Ovary (tissue), 7 donors: ENCODE measurements at regions not wholly inside any gene's neighbourhood (a gene's known extent, or its start where the extent isn't known, plus 50 kb on each side); places are given as distances from the start of the nearest gene placed in this dataset.

ENCODE experiments used
- DNase-seq, 5 donors: peaks; one replicate each; pipeline ENCODE4 v3.0.0-alpha.2; 2019 to 2020
- H3K27ac ChIP-seq, 2 donors: fragments of 200-600 bp; one replicate each; pipeline versions ENCODE4 v1.5.1 to v1.8.0; 2019 to 2022
- H3K27me3 ChIP-seq: fragments of 200-600 bp; one replicate; pipeline ENCODE4 v1.8.0; 2022
- H3K36me3 ChIP-seq: fragments of 200-600 bp; sonication (generic); one replicate; pipeline ENCODE4 v1.5.1; 2019
- H3K4me1 ChIP-seq: one replicate; pipeline ENCODE4 v1.8.1; 2013; ENCODE audit warnings: mild to moderate bottlenecking, moderate library complexity; ENCODE audit not compliant: insufficient read depth
- H3K4me3 ChIP-seq: fragments of 200-600 bp; sonication (generic); one replicate; pipeline ENCODE4 v1.5.1; 2017
- H3K9me3 ChIP-seq, 2 donors: fragments of 200-600 bp in 1 of 2; sonication (generic) in 1 of 2; one replicate each; pipeline versions ENCODE4 v1.5.1 to v1.8.1; 2013 to 2019; ENCODE audit warnings: mild to moderate bottlenecking in 1 of 2, moderate library complexity in 1 of 2
- CTCF ChIP-seq, 3 donors: fragments of 450-650 bp in 2 of 3; fragments of 200-600 bp in 1 of 3; IDR thresholded peaks; one replicate each; pipeline versions ENCODE4 v1.5.1 to v1.8.0; 2016 to 2022; ENCODE audit warnings: antibody characterized with exemption in 3 of 3, mild to moderate bottlenecking in 1 of 3
- EP300 ChIP-seq: sonication (generic); formaldehyde crosslinking; IDR thresholded peaks from one replicate; pipeline ENCODE4 v1.6.1; 2017; ENCODE audit warnings: antibody characterized with exemption
- POLR2A ChIP-seq: fragments of 450-650 bp; IDR thresholded peaks from one replicate; pipeline ENCODE4 v1.6.1; 2017; ENCODE audit warnings: antibody characterized with exemption, mild to moderate bottlenecking, moderate library complexity
- WGBS, 3 donors: extraction: QIAGEN DNeasy Blood & Tissue Kit in 1 of 3; methylation state at CpG; one replicate each; pipeline versions ENCODE4 v1.1.5 to v1.1.7; 2013 to 2017; 5-methylcytosine and 5-hydroxymethylcytosine counted together
- intact Hi-C, 4 donors: fragments of 100-400 bp; cut with DNase I; formaldehyde crosslinking; loops; one replicate each; pipeline versions ENCODE4 v1.11.0 to v1.15.1; 2022 to 2023
- donor health status: DM: no; HTN: no; CAD: no; lungs with moderate emphysema.
- donor health status: DM: no; HTN: no; CAD: no.
- donor health status: Bipolar disorder and iron deficiency.
- donor health status: DM: no; HTN: no; CAD: no.
- donor health status: DM: yes; HTN: yes; CAD: no.

GRCh38 chr12:66919466-66919865 lies 240.6 kb upstream of the GRIP1 start:
- Histone ChIP-seq H3K27ac (no peak overlapping the region), H3K36me3 (no peaks in the 10 kb centered on the region), H3K9me3 (no peaks in the 10 kb centered on the region), H3K4me1 (no peaks in the 10 kb centered on the region), H3K27me3 (no peaks in the 10 kb centered on the region), H3K4me3 (no peak overlapping the region)
- WGBS, 3 donors: 62 to 71% (median 66%) methylated on average over 2 of the region's 2 CpGs
- no peak for DNase-seq
- TF ChIP-seq POLR2A: no peak
- no peak for TF ChIP-seq EP300
- TF ChIP-seq CTCF (IDR thresholded peaks at IDR 0.05): no peak
- intact Hi-C loops: no loop called here

- intact Hi-C loops: loop anchor here in 1 of 4 donors (10.0 kb wide), 1 partner anchor 1515 kb away; no protein-coding TSS in a partner anchor
- Histone ChIP-seq H3K4me1 (no peaks in the 10 kb centered on the region), H3K27ac (no peak overlapping the region), H3K36me3 (no peaks in the 10 kb centered on the region), H3K4me3 (no peak overlapping the region), H3K9me3 (no peaks in the 10 kb centered on the region), H3K27me3 (no peaks in the 10 kb centered on the region)
- TF ChIP-seq CTCF (IDR thresholded peaks at IDR 0.05): no peak
- no peak for TF ChIP-seq EP300
- no peak for TF ChIP-seq POLR2A
- 94 to 98% (median 94%) methylated on average over 3 of the region's 3 CpGs for WGBS, 3 donors
- DNase-seq: no peak
These were observed 241.3 kb upstream of the GRIP1 start for GRCh38 chr12:66920205-66920604.

GRCh38 chr12:66921151-66921550 lies 242.3 kb upstream of the GRIP1 start:
- Histone ChIP-seq H3K27me3 (no peaks in the 10 kb centered on the region), H3K4me1 (no peaks in the 10 kb centered on the region), H3K9me3 (no peaks in the 10 kb centered on the region), H3K4me3 (no peak overlapping the region), H3K27ac (no peak overlapping the region), H3K36me3 (no peaks in the 10 kb centered on the region)
- 81 to 90% (median 88%) methylated on average over 1 of the region's 1 CpG for WGBS, 3 donors
- intact Hi-C loops: loop anchor here in 1 of 4 donors (10.0 kb wide), 1 partner anchor 1514 kb away; no protein-coding TSS in a partner anchor
- TF ChIP-seq CTCF (IDR thresholded peaks at IDR 0.05): no peak
- TF ChIP-seq POLR2A: no peak
- TF ChIP-seq EP300: no peak
- DNase-seq: no peak

- Histone ChIP-seq H3K4me1 (no peaks in the 10 kb centered on the region), H3K9me3 (no peaks in the 10 kb centered on the region), H3K4me3 (no peak overlapping the region), H3K27me3 (no peaks in the 10 kb centered on the region), H3K27ac (no peak overlapping the region), H3K36me3 (no peaks in the 10 kb centered on the region)
- no peak for DNase-seq
- 74 to 90% (median 81%) methylated on average over 2 of the region's 2 CpGs for WGBS, 3 donors
- TF ChIP-seq CTCF (IDR thresholded peaks at IDR 0.05) (no peak), EP300 (no peak), POLR2A (no peak)
- intact Hi-C loops: loop anchor here in 1 of 4 donors (10.0 kb wide), 1 partner anchor 1510 kb away; no protein-coding TSS in a partner anchor
These were observed 246.2 kb upstream of the GRIP1 start for GRCh38 chr12:66925083-66925482.
